ENCODE measurements at regions not wholly inside any gene's neighbourhood (a gene's known extent, or its start where the extent isn't known, plus 50 kb on each side); places are given as distances from the start of the nearest gene placed in this dataset.

DNA sequence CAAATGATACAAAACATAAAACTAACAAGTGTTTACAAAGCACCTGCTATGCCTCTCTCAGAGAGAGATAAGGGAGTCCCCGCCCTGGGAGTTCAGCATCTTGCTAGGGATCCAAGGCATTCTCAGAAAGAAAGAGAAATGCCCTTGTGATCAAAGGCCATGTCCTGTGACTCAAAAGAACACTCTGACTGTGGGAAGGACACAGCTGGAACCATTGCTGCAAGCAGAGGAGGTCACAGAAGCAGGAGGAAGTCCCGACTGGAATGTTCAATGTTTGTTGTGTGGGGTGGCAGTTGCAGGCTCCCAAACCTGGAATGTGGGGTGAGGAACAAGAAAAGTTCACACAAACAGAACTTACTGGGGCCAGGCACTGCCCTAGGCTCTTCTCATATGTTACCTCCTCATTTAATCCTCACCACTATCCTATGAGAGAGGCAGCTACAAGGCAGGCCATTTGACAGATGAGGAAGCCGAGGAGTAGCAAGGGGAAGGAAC, 93.0 kb upstream of the GRIK3 start:
- H3K27me3 Mint-ChIP-seq = peaks cover 42% of the 10 kb centered on the region
- TF ChIP-seq, protein P1, sequence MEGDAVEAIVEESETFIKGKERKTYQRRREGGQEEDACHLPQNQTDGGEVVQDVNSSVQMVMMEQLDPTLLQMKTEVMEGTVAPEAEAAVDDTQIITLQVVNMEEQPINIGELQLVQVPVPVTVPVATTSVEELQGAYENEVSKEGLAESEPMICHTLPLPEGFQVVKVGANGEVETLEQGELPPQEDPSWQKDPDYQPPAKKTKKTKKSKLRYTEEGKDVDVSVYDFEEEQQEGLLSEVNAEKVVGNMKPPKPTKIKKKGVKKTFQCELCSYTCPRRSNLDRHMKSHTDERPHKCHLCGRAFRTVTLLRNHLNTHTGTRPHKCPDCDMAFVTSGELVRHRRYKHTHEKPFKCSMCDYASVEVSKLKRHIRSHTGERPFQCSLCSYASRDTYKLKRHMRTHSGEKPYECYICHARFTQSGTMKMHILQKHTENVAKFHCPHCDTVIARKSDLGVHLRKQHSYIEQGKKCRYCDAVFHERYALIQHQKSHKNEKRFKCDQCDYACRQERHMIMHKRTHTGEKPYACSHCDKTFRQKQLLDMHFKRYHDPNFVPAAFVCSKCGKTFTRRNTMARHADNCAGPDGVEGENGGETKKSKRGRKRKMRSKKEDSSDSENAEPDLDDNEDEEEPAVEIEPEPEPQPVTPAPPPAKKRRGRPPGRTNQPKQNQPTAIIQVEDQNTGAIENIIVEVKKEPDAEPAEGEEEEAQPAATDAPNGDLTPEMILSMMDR (IDR thresholded peaks at IDR 0.05; ENCODE audit: unreplicated experiment) = no peak
- H3K4me3 Mint-ChIP-seq (ENCODE audit: low read depth) = no peak overlapping the region
- H3K9me3 Mint-ChIP-seq (ENCODE audit: low read depth) = no peaks in the 10 kb centered on the region
- no peak overlapping the region for H3K27ac Mint-ChIP-seq
- no peak for DNase-seq (ENCODE audit: low spot score, unreplicated experiment)
- H3K4me1 Mint-ChIP-seq (ENCODE audit: low read depth) = no peaks in the 10 kb centered on the region
- H3K36me3 Mint-ChIP-seq (ENCODE audit: insufficient read depth) = no peaks in the 10 kb centered on the region

DNA sequence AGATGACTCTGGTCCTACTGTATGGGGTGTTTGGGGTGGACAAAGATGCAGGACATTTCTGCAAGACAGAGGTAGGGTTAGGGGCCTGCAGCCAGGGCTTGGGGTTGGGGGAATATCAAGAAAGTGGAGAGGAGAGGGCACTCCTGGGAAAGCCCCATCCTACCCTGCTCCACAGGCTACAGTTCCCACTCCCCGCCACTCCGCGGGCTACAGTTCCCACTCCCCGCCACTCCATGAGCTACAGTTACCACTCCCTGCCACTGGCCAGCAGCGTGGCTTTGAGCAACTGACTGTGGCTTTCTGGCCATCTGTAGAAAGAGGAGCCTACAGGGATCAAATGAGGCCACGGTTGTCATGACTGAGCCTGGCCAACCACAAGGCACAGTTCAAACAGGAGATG, 93.8 kb upstream of the GRIK3 start:
- H3K27me3 Mint-ChIP-seq = peaks cover 42% of the 10 kb centered on the region
- no peaks in the 10 kb centered on the region for H3K36me3 Mint-ChIP-seq (ENCODE audit: insufficient read depth)
- H3K4me1 Mint-ChIP-seq (ENCODE audit: low read depth) = no peaks in the 10 kb centered on the region
- DNase-seq (ENCODE audit: low spot score, unreplicated experiment) = no peak
- no peaks in the 10 kb centered on the region for H3K9me3 Mint-ChIP-seq (ENCODE audit: low read depth)
- no peak overlapping the region for H3K27ac Mint-ChIP-seq
- TF ChIP-seq, protein P1 (IDR thresholded peaks at IDR 0.05; ENCODE audit: unreplicated experiment) = no peak
- H3K4me3 Mint-ChIP-seq (ENCODE audit: low read depth) = no peak overlapping the region

- TF ChIP-seq, protein P1 (IDR thresholded peaks at IDR 0.05; ENCODE audit: unreplicated experiment) = no peak
- H3K27ac Mint-ChIP-seq = no peak overlapping the region
- no peaks in the 10 kb centered on the region for H3K9me3 Mint-ChIP-seq (ENCODE audit: low read depth)
- DNase-seq (ENCODE audit: low spot score, unreplicated experiment) = no peak
- no peaks in the 10 kb centered on the region for H3K4me1 Mint-ChIP-seq (ENCODE audit: low read depth)
- no peak overlapping the region for H3K4me3 Mint-ChIP-seq (ENCODE audit: low read depth)
- peaks cover 49% of the 10 kb centered on the region for H3K27me3 Mint-ChIP-seq
- H3K36me3 Mint-ChIP-seq (ENCODE audit: insufficient read depth) = no peaks in the 10 kb centered on the region
Observed at GRCh38 chr1:37130221-37130948, 96.1 kb upstream of the GRIK3 start.

GRCh38 chr1:37131281-37131680, 97.0 kb upstream of the GRIK3 start:
- Mint-ChIP-seq H3K36me3 (ENCODE audit: insufficient read depth) (no peaks in the 10 kb centered on the region), H3K4me3 (ENCODE audit: low read depth) (no peak overlapping the region), H3K27me3 (peaks cover 49% of the 10 kb centered on the region), H3K27ac (no peak overlapping the region), H3K4me1 (ENCODE audit: low read depth) (no peaks in the 10 kb centered on the region), H3K9me3 (ENCODE audit: low read depth) (no peaks in the 10 kb centered on the region)
- TF ChIP-seq, protein P1 (IDR thresholded peaks at IDR 0.05; ENCODE audit: unreplicated experiment) = no peak
- DNase-seq (ENCODE audit: low spot score, unreplicated experiment) = no peak

DNA sequence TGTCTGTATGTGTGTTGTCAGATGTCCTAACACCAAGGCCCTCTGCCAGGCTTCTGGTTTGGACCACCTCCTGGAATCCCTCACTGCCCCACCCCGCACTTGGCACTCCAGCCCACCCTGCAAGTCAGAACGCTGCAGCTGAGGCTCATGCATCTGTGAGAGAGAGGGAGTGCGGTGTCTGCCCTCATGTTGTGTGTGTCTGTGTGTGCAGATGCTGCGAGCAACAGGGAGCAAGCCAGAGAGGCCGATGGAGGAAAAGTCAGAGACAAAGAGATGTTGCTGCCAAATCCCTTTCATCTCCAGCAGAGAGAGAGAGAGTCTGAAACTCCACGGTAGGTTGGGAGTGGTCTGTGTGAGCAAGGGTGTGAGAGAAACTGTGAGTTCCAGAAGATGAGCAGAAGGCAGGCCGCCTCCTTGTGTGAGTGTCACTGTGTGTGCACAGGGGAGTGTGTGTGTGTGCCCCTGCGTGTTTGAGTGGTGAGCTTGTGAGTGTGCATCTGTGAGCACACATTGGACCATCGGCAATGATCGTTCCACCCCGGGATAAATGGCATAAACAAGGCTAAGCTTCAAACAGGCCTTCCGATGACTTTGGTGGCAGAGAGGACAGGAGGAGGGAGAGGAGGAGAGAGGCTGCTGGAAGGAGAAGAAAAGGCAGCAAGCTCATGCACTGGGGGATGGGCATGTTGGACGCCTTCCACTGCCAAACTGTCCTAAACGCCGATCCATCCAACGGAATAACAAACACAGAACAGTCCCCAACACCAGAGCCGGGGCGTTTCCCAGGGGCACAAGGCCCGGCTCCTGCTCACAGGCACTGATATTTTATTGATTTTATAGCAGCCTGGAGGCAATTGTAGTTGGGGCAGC, 99.2 kb upstream of the GRIK3 start:
- TF ChIP-seq, protein P1 (IDR thresholded peaks at IDR 0.05; ENCODE audit: unreplicated experiment) = no peak
- Mint-ChIP-seq H3K27me3 (peaks cover 39% of the 10 kb centered on the region), H3K36me3 (ENCODE audit: insufficient read depth) (no peaks in the 10 kb centered on the region), H3K4me1 (ENCODE audit: low read depth) (no peaks in the 10 kb centered on the region), H3K27ac (no peak overlapping the region), H3K9me3 (ENCODE audit: low read depth) (no peaks in the 10 kb centered on the region), H3K4me3 (ENCODE audit: low read depth) (no peak overlapping the region)
- no peak for DNase-seq (ENCODE audit: low spot score, unreplicated experiment)
